ENCODE measurements at regions not wholly inside any gene's neighbourhood (a gene's known extent, or its start where the extent isn't known, plus 50 kb on each side); places are given as distances from the start of the nearest gene placed in this dataset.

- TF ChIP-seq, protein P1, sequence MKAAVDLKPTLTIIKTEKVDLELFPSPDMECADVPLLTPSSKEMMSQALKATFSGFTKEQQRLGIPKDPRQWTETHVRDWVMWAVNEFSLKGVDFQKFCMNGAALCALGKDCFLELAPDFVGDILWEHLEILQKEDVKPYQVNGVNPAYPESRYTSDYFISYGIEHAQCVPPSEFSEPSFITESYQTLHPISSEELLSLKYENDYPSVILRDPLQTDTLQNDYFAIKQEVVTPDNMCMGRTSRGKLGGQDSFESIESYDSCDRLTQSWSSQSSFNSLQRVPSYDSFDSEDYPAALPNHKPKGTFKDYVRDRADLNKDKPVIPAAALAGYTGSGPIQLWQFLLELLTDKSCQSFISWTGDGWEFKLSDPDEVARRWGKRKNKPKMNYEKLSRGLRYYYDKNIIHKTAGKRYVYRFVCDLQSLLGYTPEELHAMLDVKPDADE (IDR thresholded peaks at IDR 0.05): no peak
- no peak for TF ChIP-seq CREB1 (CRISPR knock-in tag; IDR thresholded peaks at IDR 0.05; ENCODE audit: low read depth)
- TF ChIP-seq NANOG (IDR thresholded peaks at IDR 0.05; ENCODE audit: borderline replicate concordance): no peak
- TF ChIP-seq, protein P2, sequence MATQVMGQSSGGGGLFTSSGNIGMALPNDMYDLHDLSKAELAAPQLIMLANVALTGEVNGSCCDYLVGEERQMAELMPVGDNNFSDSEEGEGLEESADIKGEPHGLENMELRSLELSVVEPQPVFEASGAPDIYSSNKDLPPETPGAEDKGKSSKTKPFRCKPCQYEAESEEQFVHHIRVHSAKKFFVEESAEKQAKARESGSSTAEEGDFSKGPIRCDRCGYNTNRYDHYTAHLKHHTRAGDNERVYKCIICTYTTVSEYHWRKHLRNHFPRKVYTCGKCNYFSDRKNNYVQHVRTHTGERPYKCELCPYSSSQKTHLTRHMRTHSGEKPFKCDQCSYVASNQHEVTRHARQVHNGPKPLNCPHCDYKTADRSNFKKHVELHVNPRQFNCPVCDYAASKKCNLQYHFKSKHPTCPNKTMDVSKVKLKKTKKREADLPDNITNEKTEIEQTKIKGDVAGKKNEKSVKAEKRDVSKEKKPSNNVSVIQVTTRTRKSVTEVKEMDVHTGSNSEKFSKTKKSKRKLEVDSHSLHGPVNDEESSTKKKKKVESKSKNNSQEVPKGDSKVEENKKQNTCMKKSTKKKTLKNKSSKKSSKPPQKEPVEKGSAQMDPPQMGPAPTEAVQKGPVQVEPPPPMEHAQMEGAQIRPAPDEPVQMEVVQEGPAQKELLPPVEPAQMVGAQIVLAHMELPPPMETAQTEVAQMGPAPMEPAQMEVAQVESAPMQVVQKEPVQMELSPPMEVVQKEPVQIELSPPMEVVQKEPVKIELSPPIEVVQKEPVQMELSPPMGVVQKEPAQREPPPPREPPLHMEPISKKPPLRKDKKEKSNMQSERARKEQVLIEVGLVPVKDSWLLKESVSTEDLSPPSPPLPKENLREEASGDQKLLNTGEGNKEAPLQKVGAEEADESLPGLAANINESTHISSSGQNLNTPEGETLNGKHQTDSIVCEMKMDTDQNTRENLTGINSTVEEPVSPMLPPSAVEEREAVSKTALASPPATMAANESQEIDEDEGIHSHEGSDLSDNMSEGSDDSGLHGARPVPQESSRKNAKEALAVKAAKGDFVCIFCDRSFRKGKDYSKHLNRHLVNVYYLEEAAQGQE (IDR thresholded peaks at IDR 0.05; ENCODE audit: unreplicated experiment): no peak
- TF ChIP-seq JUNB (IDR thresholded peaks at IDR 0.05; ENCODE audit: unreplicated experiment): no peak
Measured at GRCh38 chr7:41027428-41028115, 675.3 kb downstream of the INHBA start (continued).

DNA sequence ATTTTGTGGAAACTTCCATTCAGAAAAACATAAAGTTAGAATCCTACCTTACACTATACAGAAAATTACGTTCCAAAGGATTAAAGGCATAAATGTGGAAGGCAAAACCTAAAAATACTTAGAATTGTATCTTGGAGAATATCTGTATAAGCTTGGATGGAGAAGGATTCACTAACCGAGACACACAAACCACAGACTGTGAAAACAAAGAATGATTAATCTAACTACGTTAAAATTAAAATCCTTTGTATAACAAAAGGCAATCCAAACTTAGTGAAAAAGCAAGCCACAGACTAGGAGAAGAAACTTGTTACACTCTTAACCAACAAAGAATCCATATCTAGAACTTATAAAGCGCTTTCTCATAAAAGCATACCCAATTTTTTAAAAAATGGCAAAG is 678.8 kb downstream of the INHBA start:
- H3K27me3 Mint-ChIP-seq (ENCODE audit: insufficient read depth, low read depth, poor library complexity): peaks cover 2% of the 10 kb centered on the region
- peaks cover 11% of the 10 kb centered on the region for H3K4me1 Mint-ChIP-seq
- Histone ChIP-seq H3K4me3 (no peak overlapping the region), H3K4me1 (ENCODE audit: insufficient read depth) (no peaks in the 10 kb centered on the region; the same call in 1 of the 2 replicates), H3K27me3 (ENCODE audit: insufficient read depth) (no peaks in the 10 kb centered on the region), H3K27ac (ENCODE audit: low read depth) (no peak overlapping the region), H2AFZ (no peak overlapping the region), H4K20me1 (replicated peaks; ENCODE audit: insufficient read depth) (no peaks in the 10 kb centered on the region), H3K36me3 (ENCODE audit: insufficient read depth) (no peaks in the 10 kb centered on the region), H3K79me2 (replicated peaks; ENCODE audit: insufficient read depth) (no peaks in the 10 kb centered on the region), H3F3A (replicated peaks; ENCODE audit: low read depth) (no peaks in the 10 kb centered on the region), H3K4me2 (no peak overlapping the region), H3K9me2 (ENCODE audit: insufficient read depth) (no peaks in the 10 kb centered on the region)
- no peaks in the 10 kb centered on the region for H3K36me3 Mint-ChIP-seq (ENCODE audit: low read depth)
- no peaks in the 10 kb centered on the region for H3K9me3 Mint-ChIP-seq
- no peak overlapping the region for H3K4me3 Mint-ChIP-seq
- TF ChIP-seq, protein P2 (IDR thresholded peaks at IDR 0.05; ENCODE audit: unreplicated experiment): no peak
- no peak for TF ChIP-seq CTCF (conservative IDR thresholded peaks at IDR 0.05; ENCODE audit: low read depth in 2 of 2)
- ATAC-seq (no peak), DNase-seq (ENCODE audit: low spot score) (no peak)
- H3K27ac Mint-ChIP-seq: no peak overlapping the region

Data from GM23338 (cell line).